CD4-positive, alpha-beta T cell (primary cell): ENCODE measurements at regions not wholly inside any gene's neighbourhood (a gene's known extent, or its start where the extent isn't known, plus 50 kb on each side); places are given as distances from the start of the nearest gene placed in this dataset.

Source experiments
- ATAC-seq: fragments of 200-7000 bp; cut with Tn5 transposase; one replicate; pipeline ENCODE4 v1.10.0; 2022; ENCODE audit warnings: mild to moderate bottlenecking; ENCODE audit not compliant: poor library complexity
- CTCF ChIA-PET: fragments of 350-600 bp; sonication (Branson Sonifier 250); formaldehyde crosslinking; loops from one replicate; lab custom pipeline; 2021; ENCODE audit warnings: antibody characterized with exemption, inconsistent platforms; lab: Charles Lee
- POLR2A ChIA-PET: fragments of 350-600 bp; sonication (Branson Sonifier 250); formaldehyde crosslinking; loops from one replicate; lab custom pipeline; 2021; ENCODE audit warnings: antibody characterized with exemption, inconsistent platforms; lab: Charles Lee
- DNase-seq, 14 experiments: peaks; one replicate each; pipeline ENCODE4 v3.0.0-alpha.2; 2013 to 2020; ENCODE audit warnings: mixed read lengths in 2 of 14
- H3K27ac ChIP-seq, 2 donors: one replicate each; pipeline versions ENCODE4 v1.5.1 to v1.7.0; 2013; ENCODE audit warnings: low read length in 2 of 2, low read depth in 1 of 2, mild to moderate bottlenecking in 1 of 2
- H3K27me3 ChIP-seq, 2 experiments: 1 replicate in 1 of 2; 2 replicates in 1 of 2; pipeline versions ENCODE4 v1.6.1 to v1.7.0; 2013; ENCODE audit warnings: low read length in 2 of 2, control low read depth in 1 of 2, mild to moderate bottlenecking in 1 of 2, moderate library complexity in 1 of 2; ENCODE audit not compliant: insufficient read depth in 2 of 2, control insufficient read depth in 1 of 2
- H3K36me3 ChIP-seq: one replicate; pipeline ENCODE4 v1.6.1; 2013; ENCODE audit warnings: low read length, control low read depth; ENCODE audit not compliant: insufficient read depth
- H3K4me1 ChIP-seq: one replicate; pipeline ENCODE4 v1.6.1; 2013; ENCODE audit warnings: low read length, control low read depth; ENCODE audit not compliant: insufficient read depth
- H3K4me3 ChIP-seq: one replicate; pipeline ENCODE4 v1.5.1; 2013; ENCODE audit warnings: mild to moderate bottlenecking, low read length, moderate library complexity
- H3K9me3 ChIP-seq, 2 experiments: 1 replicate in 1 of 2; 2 replicates in 1 of 2; pipeline versions ENCODE4 v1.6.1 to v1.7.0; 2013; ENCODE audit warnings: low read length in 2 of 2, mild to moderate bottlenecking in 2 of 2, control low read depth in 1 of 2, moderate library complexity in 1 of 2; ENCODE audit not compliant: control insufficient read depth in 1 of 2, insufficient read depth in 1 of 2
- H3K27ac Mint-ChIP-seq: one replicate; pipeline ENCODE4 v1.8.0; 2020; ENCODE audit warnings: mixed read lengths
- H3K27me3 Mint-ChIP-seq: one replicate; pipeline ENCODE4 v1.8.0; 2021; ENCODE audit warnings: mixed read lengths
- H3K36me3 Mint-ChIP-seq: one replicate; pipeline ENCODE4 v1.8.0; 2021; ENCODE audit warnings: low read depth, mixed read lengths
- H3K4me1 Mint-ChIP-seq: one replicate; pipeline ENCODE4 v1.8.0; 2021; ENCODE audit warnings: low read depth, mixed read lengths
- H3K4me3 Mint-ChIP-seq: one replicate; pipeline ENCODE4 v1.8.0; 2020; ENCODE audit warnings: mild to moderate bottlenecking, mixed read lengths
- H3K9me3 Mint-ChIP-seq: one replicate; pipeline ENCODE4 v1.8.0; 2020; ENCODE audit warnings: mixed read lengths
- CTCF ChIP-seq: fragments of 200-600 bp; IDR thresholded peaks from one replicate; pipeline ENCODE4 v1.8.0; 2022; ENCODE audit warnings: antibody characterized with exemption, mild to moderate bottlenecking
- intact Hi-C, 2 experiments: fragments of 100-400 bp; cut with DNase I in 1 of 2; cut with micrococcal nuclease in 1 of 2; formaldehyde crosslinking; loops; one replicate each; pipeline versions ENCODE4 v1.15.1 to v1.9.0; 2023 to 2025; cut with DNase I, micrococcal nuclease

GRCh38 chr5:121497176-121497575 is 354.5 kb upstream of the FTMT start:
- no peaks in the 10 kb centered on the region for H3K4me1 Mint-ChIP-seq
- ChIA-PET CTCF (no interaction called here), POLR2A (no interaction called here)
- H3K27me3 Mint-ChIP-seq = no peaks in the 10 kb centered on the region
- no peaks in the 10 kb centered on the region for H3K36me3 ChIP-seq
- no peak overlapping the region for H3K4me3 Mint-ChIP-seq
- no peak overlapping the region for H3K27ac ChIP-seq
- no peak overlapping the region for H3K4me3 ChIP-seq
- ATAC-seq (no peak), DNase-seq (no peak)
- no peaks in the 10 kb centered on the region for H3K36me3 Mint-ChIP-seq
- intact Hi-C loops = no loop called here
- peaks cover 2% of the 10 kb centered on the region for H3K9me3 Mint-ChIP-seq
- no peak for TF ChIP-seq CTCF
- H3K4me1 ChIP-seq = no peaks in the 10 kb centered on the region
- no peaks in the 10 kb centered on the region for H3K9me3 ChIP-seq
- no peaks in the 10 kb centered on the region for H3K27me3 ChIP-seq
- H3K27ac Mint-ChIP-seq = no peak overlapping the region

- Histone ChIP-seq H3K4me3 (no peak overlapping the region), H3K27ac (no peak overlapping the region), H3K27me3 (no peaks in the 10 kb centered on the region), H3K4me1 (no peaks in the 10 kb centered on the region), H3K9me3 (no peaks in the 10 kb centered on the region), H3K36me3 (no peaks in the 10 kb centered on the region)
- H3K9me3 Mint-ChIP-seq = peaks cover 2% of the 10 kb centered on the region
- intact Hi-C loops = no loop called here
- H3K4me3 Mint-ChIP-seq = no peak overlapping the region
- H3K4me1 Mint-ChIP-seq = no peaks in the 10 kb centered on the region
- ATAC-seq = no peak
- POLR2A ChIA-PET = no interaction called here
- no peak for TF ChIP-seq CTCF
- no peak for DNase-seq
- CTCF ChIA-PET = no interaction called here
- H3K27ac Mint-ChIP-seq = no peak overlapping the region
- no peaks in the 10 kb centered on the region for H3K36me3 Mint-ChIP-seq
- no peaks in the 10 kb centered on the region for H3K27me3 Mint-ChIP-seq
These were observed 351.4 kb upstream of the FTMT start for GRCh38 chr5:121500310-121500709.

GRCh38 chr5:121503111-121503840 is 348.4 kb upstream of the FTMT start:
- H3K9me3 Mint-ChIP-seq = peaks cover 6% of the 10 kb centered on the region
- H3K4me1 ChIP-seq = no peaks in the 10 kb centered on the region
- H3K4me3 Mint-ChIP-seq = no peak overlapping the region
- H3K27me3 Mint-ChIP-seq = no peaks in the 10 kb centered on the region
- TF ChIP-seq CTCF = no peak
- H3K4me1 Mint-ChIP-seq = no peaks in the 10 kb centered on the region
- H3K27me3 ChIP-seq = no peaks in the 10 kb centered on the region
- DNase-seq (no peak), ATAC-seq (no peak)
- no peak overlapping the region for H3K27ac Mint-ChIP-seq
- no peak overlapping the region for H3K27ac ChIP-seq
- H3K36me3 Mint-ChIP-seq = no peaks in the 10 kb centered on the region
- H3K4me3 ChIP-seq = no peak overlapping the region
- intact Hi-C loops = no loop called here
- CTCF ChIA-PET = no interaction called here
- no peaks in the 10 kb centered on the region for H3K9me3 ChIP-seq
- H3K36me3 ChIP-seq = no peaks in the 10 kb centered on the region
- POLR2A ChIA-PET = no interaction called here
